ENCODE measurements at regions not wholly inside any gene's neighbourhood (a gene's known extent, or its start where the extent isn't known, plus 50 kb on each side); places are given as distances from the start of the nearest gene placed in this dataset.

- TF ChIP-seq CTCF (IDR thresholded peaks at IDR 0.05; ENCODE audit: control extremely low read depth, extremely low read depth, low read depth, missing control alignments) = no peak
- no peak for DNase-seq (ENCODE audit: extremely low spot score)
- ChIA-PET CTCF (no interaction called here), POLR2A (no interaction called here)
These were observed 716.8 kb downstream of the CBLN2 start for GRCh38 chr18:71827301-71827700.

GRCh38 chr18:71815305-71815704 is 728.8 kb downstream of the CBLN2 start:
- ChIA-PET CTCF (no interaction called here), POLR2A (no interaction called here)
- no peak for TF ChIP-seq CTCF (IDR thresholded peaks at IDR 0.05; ENCODE audit: control extremely low read depth, extremely low read depth, low read depth, missing control alignments)
- no peak for DNase-seq (ENCODE audit: extremely low spot score)

GRCh38 chr18:71809711-71810110 is 734.4 kb downstream of the CBLN2 start:
- no peak for DNase-seq (ENCODE audit: extremely low spot score)
- ChIA-PET CTCF (no interaction called here), POLR2A (no interaction called here)
- TF ChIP-seq CTCF (IDR thresholded peaks at IDR 0.05; ENCODE audit: control extremely low read depth, extremely low read depth, low read depth, missing control alignments) = no peak

- CTCF ChIA-PET = no interaction called here
These were observed 735.5 kb downstream of the CBLN2 start for GRCh38 chr18:71808616-71809015.

GRCh38 chr18:71807586-71807985 is 736.6 kb downstream of the CBLN2 start:
- no peak for TF ChIP-seq CTCF (IDR thresholded peaks at IDR 0.05; ENCODE audit: control extremely low read depth, extremely low read depth, low read depth, missing control alignments)
- CTCF ChIA-PET = no interaction called here
- POLR2A ChIA-PET = no interaction called here
- no peak for DNase-seq (ENCODE audit: extremely low spot score)

More at GRCh38 chr18:71808616-71809015, 735.5 kb downstream of the CBLN2 start:
- DNase-seq (ENCODE audit: extremely low spot score) = no peak
- TF ChIP-seq CTCF (IDR thresholded peaks at IDR 0.05; ENCODE audit: control extremely low read depth, extremely low read depth, low read depth, missing control alignments) = no peak
- POLR2A ChIA-PET = no interaction called here

- CTCF ChIA-PET = no interaction called here
- no peak for DNase-seq (ENCODE audit: extremely low spot score)
- TF ChIP-seq CTCF (IDR thresholded peaks at IDR 0.05; ENCODE audit: control extremely low read depth, extremely low read depth, low read depth, missing control alignments) = no peak
- POLR2A ChIA-PET = no interaction called here
These were observed 745.0 kb downstream of the CBLN2 start for GRCh38 chr18:71798986-71799673.

- POLR2A ChIA-PET = no interaction called here
- DNase-seq (ENCODE audit: extremely low spot score) = no peak
- CTCF ChIA-PET = no interaction called here
- no peak for TF ChIP-seq CTCF (IDR thresholded peaks at IDR 0.05; ENCODE audit: control extremely low read depth, extremely low read depth, low read depth, missing control alignments)
These were observed 746.6 kb downstream of the CBLN2 start for GRCh38 chr18:71797554-71797953.

All from GM10248 (cell line).